Activated CD4-positive, CD25-positive, alpha-beta regulatory T cell treated with anti-CD3 and anti-CD28 coated beads, Interleukin-2, amount 50 U/mL, for 24 hours (primary cell): ENCODE measurements at regions not wholly inside any gene's neighbourhood (a gene's known extent, or its start where the extent isn't known, plus 50 kb on each side); places are given as distances from the start of the nearest gene placed in this dataset.
"Not testable (repeated sequence)": the region's sequence is repeated elsewhere in the genome, so short reads cannot be mapped to it uniquely, and the experiment has no call there.

Experiments used
- ATAC-seq, 2 donors: fragments of 150-1000 bp; cut with Tn5 transposase; one replicate each; pipeline ENCODE4 v1.10.0; 2021; ENCODE audit warnings: mild to moderate bottlenecking in 1 of 2, moderate library complexity in 1 of 2

GRCh38 chr6:21745543-21746337 is 152.2 kb downstream of the SOX4 start:
- ATAC-seq = no peak

- ATAC-seq = no peak
Observed at GRCh38 chr6:21747441-21747840, 153.9 kb downstream of the SOX4 start.

GRCh38 chr6:21748343-21749056 is 154.9 kb downstream of the SOX4 start:
- no peak for ATAC-seq

- no peak for ATAC-seq
Observed at GRCh38 chr6:21749754-21750153, 156.2 kb downstream of the SOX4 start.

- no peak for ATAC-seq
Observed at GRCh38 chr6:21750575-21750974, 157.0 kb downstream of the SOX4 start.

- ATAC-seq = no peak
Observed at GRCh38 chr6:21751608-21752007, 158.1 kb downstream of the SOX4 start.

- no peak for ATAC-seq
Observed at GRCh38 chr6:21752054-21752811, 158.7 kb downstream of the SOX4 start.

GRCh38 chr6:21753241-21754108 is 159.9 kb downstream of the SOX4 start:
- no peak for ATAC-seq

GRCh38 chr6:21754891-21755290 is 161.3 kb downstream of the SOX4 start:
- ATAC-seq = no peak

- ATAC-seq = no peak
Observed at GRCh38 chr6:21756487-21756886, 162.9 kb downstream of the SOX4 start.

- ATAC-seq = not testable (repeated sequence)
Observed at GRCh38 chr6:21757392-21757791, 163.8 kb downstream of the SOX4 start.

- no peak for ATAC-seq
Observed at GRCh38 chr6:21759721-21760120, 166.2 kb downstream of the SOX4 start.

- not testable (repeated sequence) for ATAC-seq
Observed at GRCh38 chr6:21761053-21761730, 167.6 kb downstream of the SOX4 start.

GRCh38 chr6:21764989-21765388 is 171.4 kb downstream of the SOX4 start:
- no peak for ATAC-seq

- ATAC-seq = no peak
Observed at GRCh38 chr6:21767891-21768648, 174.5 kb downstream of the SOX4 start.

- ATAC-seq = no peak
Observed at GRCh38 chr6:21769405-21769861, 175.9 kb downstream of the SOX4 start.

GRCh38 chr6:21769968-21770367 is 176.4 kb downstream of the SOX4 start:
- ATAC-seq = no peak

- ATAC-seq = no peak
Observed at GRCh38 chr6:21771626-21772320, 178.2 kb downstream of the SOX4 start.

GRCh38 chr6:21772477-21772876 is 178.9 kb downstream of the SOX4 start:
- ATAC-seq = no peak

- ATAC-seq = no peak
Observed at GRCh38 chr6:21772884-21773575, 179.5 kb downstream of the SOX4 start.
